Bronchial epithelial cell (primary cell): ENCODE measurements at regions not wholly inside any gene's neighbourhood (a gene's known extent, or its start where the extent isn't known, plus 50 kb on each side); places are given as distances from the start of the nearest gene placed in this dataset.

Experiments used
- DNase-seq: peaks from one replicate; pipeline ENCODE4 v3.0.0-alpha.2; 2010; ENCODE audit warnings: low read depth
- FAIRE-seq: peaks from 2 replicates; lab custom pipeline; 2011; peaks lifted over from hg19 to GRCh38; lab: Jason Lieb, UNC
- H3K27me3 ChIP-seq: 2 replicates; pipeline ENCODE4 v1.5.1; 2011; ENCODE audit warnings: low read length; ENCODE audit not compliant: control insufficient read depth, insufficient read depth
- H3K36me3 ChIP-seq: 2 replicates; pipeline ENCODE4 v1.5.1; 2011; ENCODE audit warnings: low read length; ENCODE audit not compliant: control insufficient read depth, insufficient read depth
- H3K4me3 ChIP-seq: 2 replicates; pipeline ENCODE4 v1.5.1; 2011; ENCODE audit warnings: mild to moderate bottlenecking, low read depth, low read length, control low read depth
- CTCF ChIP-seq: IDR thresholded peaks from 2 replicates; pipeline ENCODE4 v1.5.1; 2011; ENCODE audit warnings: mild to moderate bottlenecking, moderate library complexity, low read length, control low read depth, inconsistent platforms; ENCODE audit not compliant: insufficient read depth, severe bottlenecking

- FAIRE-seq (no peak), DNase-seq (no peak)
- H3K4me3 ChIP-seq = no peak overlapping the region
- no peak for TF ChIP-seq CTCF
- H3K27me3 ChIP-seq = no peaks in the 10 kb centered on the region
- no peaks in the 10 kb centered on the region for H3K36me3 ChIP-seq
Measured at GRCh38 chr13:33624740-33625139, 193.2 kb upstream of the RFC3 start.

- H3K36me3 ChIP-seq = no peaks in the 10 kb centered on the region
- DNase-seq (no peak), FAIRE-seq (no peak)
- H3K27me3 ChIP-seq = no peaks in the 10 kb centered on the region
- H3K4me3 ChIP-seq = no peak overlapping the region
- TF ChIP-seq CTCF = no peak
Measured at GRCh38 chr13:33626407-33626806, 191.5 kb upstream of the RFC3 start.

GRCh38 chr13:33628662-33629061 is 189.3 kb upstream of the RFC3 start:
- Histone ChIP-seq H3K4me3 (no peak overlapping the region), H3K36me3 (no peaks in the 10 kb centered on the region), H3K27me3 (no peaks in the 10 kb centered on the region)
- TF ChIP-seq CTCF = no peak
- no peak for FAIRE-seq
- no peak for DNase-seq

- FAIRE-seq = no peak
- no peak overlapping the region for H3K4me3 ChIP-seq
- no peaks in the 10 kb centered on the region for H3K36me3 ChIP-seq
- no peak for TF ChIP-seq CTCF
- no peaks in the 10 kb centered on the region for H3K27me3 ChIP-seq
- no peak for DNase-seq
Measured at GRCh38 chr13:33629605-33630360, 188.2 kb upstream of the RFC3 start.

GRCh38 chr13:33633701-33634545 is 184.0 kb upstream of the RFC3 start:
- DNase-seq = peak; percentile 99
- Histone ChIP-seq H3K27me3 (no peaks in the 10 kb centered on the region), H3K36me3 (no peaks in the 10 kb centered on the region), H3K4me3 (no peak overlapping the region)
- FAIRE-seq = no peak
- no peak for TF ChIP-seq CTCF
